ENCODE measurements at regions not wholly inside any gene's neighbourhood (a gene's known extent, or its start where the extent isn't known, plus 50 kb on each side); places are given as distances from the start of the nearest gene placed in this dataset.

GRCh38 chr10:29807163-29807806 lies 172.5 kb upstream of the SVIL start:
- ATAC-seq = no peak
- Histone ChIP-seq H4K20me1 (replicated peaks; ENCODE audit: control insufficient read depth, insufficient read depth, low read length) (0 out of 2 replicates have a peak, but pooled peaks cover 3% of the 10 kb centered on the region), H2AFZ (ENCODE audit: low read depth, low read length) (no peak overlapping the region), H3K27ac (ENCODE audit: extremely low read depth, low read depth, low read length) (no peak overlapping the region), H3K79me2 (ENCODE audit: control insufficient read depth, insufficient read depth, low read length) (no peaks in the 10 kb centered on the region), H3K4me1 (replicated peaks in 1 of 2; ENCODE audit: control insufficient read depth in 2 of 2, insufficient read depth in 2 of 2, low read length in 2 of 2) (no peaks in the 10 kb centered on the region), H3K4me2 (ENCODE audit: insufficient read depth, low read length) (no peak overlapping the region), H3K27me3 (ENCODE audit: control insufficient read depth in 2 of 2, insufficient read depth in 2 of 2, low read length in 2 of 2) (no peaks in the 10 kb centered on the region), H3K36me3 (ENCODE audit: control insufficient read depth, insufficient read depth, low read length) (no peaks in the 10 kb centered on the region), H3K4me3 (no peak overlapping the region), H3K9me3 (replicated peaks; ENCODE audit: control insufficient read depth, insufficient read depth, low read depth, low read length) (no peaks in the 10 kb centered on the region), H3K9ac (ENCODE audit: insufficient read depth in 1 of 2, low read depth in 2 of 2, low read length in 2 of 2) (no peak overlapping the region), H3K9me1 (ENCODE audit: control insufficient read depth, insufficient read depth, low read length) (no peaks in the 10 kb centered on the region)
- intact Hi-C loops (cut with micrococcal nuclease) = no loop called here
- 0% methylated on average over 2 of the region's 2 CpGs for WGBS (ENCODE audit: insufficient coverage, low coverage, missing lambda C conversion rate)
- POLR2A ChIA-PET = no interaction called here
- TF ChIP-seq ZNF512 (tag; IDR thresholded peaks at IDR 0.05) = 0 out of 2 replicates have a peak, but pooled peaks have one; percentile 40
- no peak for TF ChIP-seq ETV5 (CRISPR knock-in tag; IDR thresholded peaks at IDR 0.05; ENCODE audit: low read depth)
- no peak for DNase-seq (ENCODE audit: extremely low read depth in 1 of 4, low spot score in 3 of 4)
- in situ Hi-C loops (cut with MboI) = no loop called here
- no peak for FAIRE-seq
- CTCF ChIA-PET (ENCODE audit: low intra/inter-chr PET ratio) = no interaction called here
- BruUV-seq (replicated peaks) = no TSS peak

DNA sequence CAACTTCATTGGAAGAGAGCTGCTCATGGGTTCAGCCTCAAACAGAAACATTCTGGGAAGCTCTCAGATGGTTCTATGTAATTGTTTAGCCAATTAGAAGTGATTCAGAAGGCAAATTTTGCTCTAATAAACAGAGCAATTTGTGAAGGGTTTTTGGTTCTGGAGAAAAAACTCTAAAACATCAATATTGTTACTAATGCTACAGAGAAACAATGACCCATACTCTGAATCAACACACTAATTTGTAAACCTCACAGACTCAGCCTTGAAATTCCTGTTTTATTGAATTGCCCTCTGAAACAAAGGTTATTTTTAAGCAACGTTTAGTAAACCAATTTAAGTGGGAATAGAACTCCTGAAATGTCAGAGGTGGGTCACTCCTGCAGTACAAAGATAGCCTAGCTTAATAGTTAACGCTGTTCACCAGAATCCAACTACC lies 171.6 kb upstream of the SVIL start:
- POLR2A ChIA-PET = no interaction called here
- no peak overlapping the region for H3K4me2 ChIP-seq (ENCODE audit: insufficient read depth, low read length)
- H3K4me1 ChIP-seq (replicated peaks in 1 of 2; ENCODE audit: control insufficient read depth in 2 of 2, insufficient read depth in 2 of 2, low read length in 2 of 2) = no peaks in the 10 kb centered on the region
- DNase-seq (ENCODE audit: extremely low read depth in 1 of 4, low spot score in 3 of 4) = no peak
- 0% methylated on average over 2 of the region's 2 CpGs for WGBS (ENCODE audit: insufficient coverage, low coverage, missing lambda C conversion rate)
- no peak overlapping the region for H2AFZ ChIP-seq (ENCODE audit: low read depth, low read length)
- no peaks in the 10 kb centered on the region for H3K36me3 ChIP-seq (ENCODE audit: control insufficient read depth, insufficient read depth, low read length)
- 0 out of 2 replicates have a peak, but pooled peaks cover 3% of the 10 kb centered on the region for H4K20me1 ChIP-seq (replicated peaks; ENCODE audit: control insufficient read depth, insufficient read depth, low read length)
- intact Hi-C loops (cut with micrococcal nuclease) = no loop called here
- in situ Hi-C loops (cut with MboI) = no loop called here
- ATAC-seq = no peak
- no peak for FAIRE-seq
- no peak overlapping the region for H3K4me3 ChIP-seq
- no peak overlapping the region for H3K9ac ChIP-seq (ENCODE audit: insufficient read depth in 1 of 2, low read depth in 2 of 2, low read length in 2 of 2)
- H3K79me2 ChIP-seq (ENCODE audit: control insufficient read depth, insufficient read depth, low read length) = no peaks in the 10 kb centered on the region
- H3K27ac ChIP-seq (ENCODE audit: extremely low read depth, low read depth, low read length) = no peak overlapping the region
- CTCF ChIA-PET (ENCODE audit: low intra/inter-chr PET ratio) = no interaction called here
- no peaks in the 10 kb centered on the region for H3K9me3 ChIP-seq (replicated peaks; ENCODE audit: control insufficient read depth, insufficient read depth, low read depth, low read length)
- H3K9me1 ChIP-seq (ENCODE audit: control insufficient read depth, insufficient read depth, low read length) = no peaks in the 10 kb centered on the region
- BruUV-seq (replicated peaks) = no TSS peak
- H3K27me3 ChIP-seq (ENCODE audit: control insufficient read depth in 2 of 2, insufficient read depth in 2 of 2, low read length in 2 of 2) = no peaks in the 10 kb centered on the region
- no peak for TF ChIP-seq ETS2 (tag; IDR thresholded peaks at IDR 0.05; ENCODE audit: borderline replicate concordance, poor library complexity, severe bottlenecking)
- TF ChIP-seq SIX5 (IDR thresholded peaks at IDR 0.05; ENCODE audit: borderline replicate concordance in 1 of 2, insufficient read depth in 1 of 2, low read depth in 1 of 2, low read length in 2 of 2) = no peak
- no peak for TF ChIP-seq PTRF (tag; IDR thresholded peaks at IDR 0.05)
- TF ChIP-seq, protein P1, sequence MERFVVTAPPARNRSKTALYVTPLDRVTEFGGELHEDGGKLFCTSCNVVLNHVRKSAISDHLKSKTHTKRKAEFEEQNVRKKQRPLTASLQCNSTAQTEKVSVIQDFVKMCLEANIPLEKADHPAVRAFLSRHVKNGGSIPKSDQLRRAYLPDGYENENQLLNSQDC (CRISPR knock-in tag; IDR thresholded peaks at IDR 0.05) = no peak
- TF ChIP-seq, protein P2, sequence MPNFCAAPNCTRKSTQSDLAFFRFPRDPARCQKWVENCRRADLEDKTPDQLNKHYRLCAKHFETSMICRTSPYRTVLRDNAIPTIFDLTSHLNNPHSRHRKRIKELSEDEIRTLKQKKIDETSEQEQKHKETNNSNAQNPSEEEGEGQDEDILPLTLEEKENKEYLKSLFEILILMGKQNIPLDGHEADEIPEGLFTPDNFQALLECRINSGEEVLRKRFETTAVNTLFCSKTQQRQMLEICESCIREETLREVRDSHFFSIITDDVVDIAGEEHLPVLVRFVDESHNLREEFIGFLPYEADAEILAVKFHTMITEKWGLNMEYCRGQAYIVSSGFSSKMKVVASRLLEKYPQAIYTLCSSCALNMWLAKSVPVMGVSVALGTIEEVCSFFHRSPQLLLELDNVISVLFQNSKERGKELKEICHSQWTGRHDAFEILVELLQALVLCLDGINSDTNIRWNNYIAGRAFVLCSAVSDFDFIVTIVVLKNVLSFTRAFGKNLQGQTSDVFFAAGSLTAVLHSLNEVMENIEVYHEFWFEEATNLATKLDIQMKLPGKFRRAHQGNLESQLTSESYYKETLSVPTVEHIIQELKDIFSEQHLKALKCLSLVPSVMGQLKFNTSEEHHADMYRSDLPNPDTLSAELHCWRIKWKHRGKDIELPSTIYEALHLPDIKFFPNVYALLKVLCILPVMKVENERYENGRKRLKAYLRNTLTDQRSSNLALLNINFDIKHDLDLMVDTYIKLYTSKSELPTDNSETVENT (CRISPR knock-in tag; IDR thresholded peaks at IDR 0.05) = no peak
- TF ChIP-seq TCF7 (IDR thresholded peaks at IDR 0.05; ENCODE audit: borderline replicate concordance) = no peak
- no peak for TF ChIP-seq ARID3B (CRISPR knock-in tag; IDR thresholded peaks at IDR 0.05; ENCODE audit: borderline replicate concordance)

Data from K562 (cell line).